Mesendoderm (in vitro differentiated cells): ENCODE measurements at regions not wholly inside any gene's neighbourhood (a gene's known extent, or its start where the extent isn't known, plus 50 kb on each side); places are given as distances from the start of the nearest gene placed in this dataset.

Source experiments
- DNase-seq: peaks from one replicate; pipeline ENCODE4 v3.0.0; 2013
- H2AK5ac ChIP-seq: 2 replicates; pipeline ENCODE4 v1.6.1; 2013; ENCODE audit warnings: low read length, inconsistent platforms
- H2BK120ac ChIP-seq: 2 replicates; pipeline ENCODE4 v1.6.1; 2013; ENCODE audit warnings: low read depth, mild to moderate bottlenecking, low read length, moderate library complexity, mixed read lengths
- H2BK15ac ChIP-seq: replicated peaks from 2 replicates; pipeline ENCODE4 v1.6.1; 2013; ENCODE audit warnings: low read depth, mild to moderate bottlenecking, moderate library complexity
- H2BK5ac ChIP-seq: 2 replicates; pipeline ENCODE4 v1.6.1; 2013; ENCODE audit warnings: low read length, inconsistent platforms
- H3K18ac ChIP-seq: 2 replicates; pipeline ENCODE4 v1.6.1; 2013; ENCODE audit warnings: mild to moderate bottlenecking, low read length, mixed read lengths
- H3K23ac ChIP-seq: one replicate; pipeline ENCODE4 v1.6.1; 2013; ENCODE audit warnings: low read length
- H3K27ac ChIP-seq: 2 replicates; pipeline ENCODE4 v1.5.1; 2013; ENCODE audit warnings: low read depth, mild to moderate bottlenecking, inconsistent platforms, low read length, moderate library complexity
- H3K27me3 ChIP-seq: 2 replicates; pipeline ENCODE4 v1.6.1; 2013; ENCODE audit warnings: low read length, control low read depth, mild to moderate bottlenecking, inconsistent platforms; ENCODE audit not compliant: insufficient read depth, poor library complexity
- H3K36me3 ChIP-seq: 2 replicates; pipeline ENCODE4 v1.6.1; 2013; ENCODE audit warnings: low read length, inconsistent platforms; ENCODE audit not compliant: control insufficient read depth, insufficient read depth
- H3K4ac ChIP-seq: one replicate; pipeline ENCODE4 v1.6.1; 2013; ENCODE audit warnings: low read depth, mild to moderate bottlenecking, low read length, moderate library complexity
- H3K4me1 ChIP-seq: 2 replicates; pipeline ENCODE4 v1.6.1; 2013; ENCODE audit warnings: low read depth, low read length, inconsistent platforms; ENCODE audit not compliant: control insufficient read depth
- H3K4me2 ChIP-seq: 2 replicates; pipeline ENCODE4 v1.6.1; 2013; ENCODE audit warnings: low read length
- H3K4me3 ChIP-seq: 2 replicates; pipeline ENCODE4 v1.5.1; 2013; ENCODE audit warnings: mild to moderate bottlenecking, low read length
- H3K56ac ChIP-seq: one replicate; pipeline ENCODE4 v1.6.1; 2013; ENCODE audit warnings: low read length
- H3K79me1 ChIP-seq: 2 replicates; pipeline ENCODE4 v1.6.1; 2013; ENCODE audit warnings: low read length, inconsistent platforms
- H3K79me2 ChIP-seq: 2 replicates; pipeline ENCODE4 v1.6.1; 2013; ENCODE audit warnings: mild to moderate bottlenecking, low read length; ENCODE audit not compliant: control insufficient read depth, insufficient read depth
- H3K9ac ChIP-seq: 2 replicates; pipeline ENCODE4 v1.6.1; 2013; ENCODE audit warnings: low read length, inconsistent platforms
- H4K5ac ChIP-seq: one replicate; pipeline ENCODE4 v1.6.1; 2013; ENCODE audit warnings: low read length
- H4K8ac ChIP-seq: one replicate; pipeline ENCODE4 v1.6.1; 2013; ENCODE audit warnings: low read depth, mild to moderate bottlenecking, control low read depth, low read length, moderate library complexity
- WGBS: extraction: QIAGEN DNeasy Blood & Tissue Kit; methylation state at CpG from one replicate; pipeline ENCODE4 v1.1.7; 2013; ENCODE audit warnings: low lambda C conversion rate, missing lambda C conversion rate; ENCODE audit not compliant: insufficient coverage; ENCODE audit errors: extremely low coverage; 5-methylcytosine and 5-hydroxymethylcytosine counted together

DNA sequence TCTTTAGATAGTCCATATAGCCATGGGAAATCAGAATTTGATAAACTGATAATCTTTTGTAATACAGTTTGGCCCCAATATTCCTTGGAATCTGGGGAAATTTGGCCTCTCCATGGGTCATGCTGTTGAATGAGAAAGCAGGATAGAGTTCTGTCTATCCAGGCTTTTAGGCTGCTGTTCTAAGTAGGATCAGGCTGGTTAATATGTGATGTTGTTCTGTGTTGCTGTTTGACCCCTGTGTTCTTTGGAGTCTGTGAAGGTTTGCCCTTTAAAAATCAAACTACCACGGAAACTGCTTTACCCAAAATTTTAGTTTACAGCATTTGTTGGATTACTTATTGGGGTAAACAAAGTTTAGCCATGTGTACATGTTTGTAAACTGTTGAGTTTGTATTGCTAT, 114.5 kb downstream of the ZNF330 start:
- Histone ChIP-seq H3K4me1 (no peaks in the 10 kb centered on the region), H2BK15ac (no peak overlapping the region), H3K4ac (no peak overlapping the region), H3K36me3 (no peaks in the 10 kb centered on the region), H3K27ac (no peak overlapping the region), H3K4me2 (no peak overlapping the region), H2BK120ac (no peak overlapping the region), H2AK5ac (no peak overlapping the region), H2BK5ac (no peak overlapping the region), H3K4me3 (no peak overlapping the region), H3K56ac (no peak overlapping the region), H3K79me1 (no peaks in the 10 kb centered on the region), H4K8ac (no peak overlapping the region), H3K9ac (no peak overlapping the region), H3K27me3 (no peaks in the 10 kb centered on the region), H3K23ac (no peak overlapping the region), H3K18ac (no peak overlapping the region), H4K5ac (no peak overlapping the region), H3K79me2 (no peaks in the 10 kb centered on the region)
- no peak for DNase-seq
- no CpG with 5 or more reads among the region's 1 CpG for WGBS

DNA sequence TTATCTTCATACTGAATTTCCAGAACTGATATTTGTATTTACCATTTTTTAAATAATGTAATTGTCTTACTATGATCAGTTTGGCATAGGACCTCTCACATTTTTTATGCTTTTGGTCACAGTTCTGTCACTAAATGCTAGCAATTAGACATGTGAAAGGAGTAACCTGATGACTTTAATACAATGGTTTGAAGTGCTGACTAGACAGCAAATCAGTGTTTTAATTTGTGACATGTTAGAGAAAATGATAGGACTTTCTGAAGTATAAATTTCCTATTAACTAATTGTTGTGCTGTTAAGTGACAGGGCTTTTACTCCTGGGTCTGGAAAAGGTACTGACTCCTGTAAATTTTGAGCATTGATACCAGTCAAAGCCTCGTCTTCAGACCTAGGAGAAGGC, 117.5 kb downstream of the ZNF330 start:
- H4K8ac ChIP-seq, result no peak overlapping the region

DNA sequence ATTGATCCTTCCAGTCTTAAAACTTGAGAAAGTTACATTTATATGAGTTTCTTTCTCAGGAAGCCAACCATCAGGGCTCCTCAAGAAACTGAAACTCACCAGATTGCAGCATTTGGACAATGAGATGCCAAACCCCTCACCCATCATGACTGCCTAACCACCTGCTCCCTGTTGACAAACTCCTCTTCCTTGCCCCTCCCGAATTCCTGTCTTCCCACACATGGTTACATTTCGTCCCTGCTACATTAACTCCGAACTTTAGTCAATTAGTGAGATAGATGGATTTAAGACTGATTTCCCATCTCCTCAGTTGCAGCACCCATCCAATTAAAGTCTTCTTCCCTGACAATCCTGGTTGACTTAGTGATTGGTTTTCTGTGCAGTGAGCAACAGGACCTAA, 118.7 kb downstream of the ZNF330 start:
- H2BK120ac ChIP-seq, result no peak overlapping the region
- WGBS, result no CpG with 5 or more reads among the region's 3 CpGs
- no peak overlapping the region for H2BK15ac ChIP-seq
- H3K23ac ChIP-seq, result no peak overlapping the region
- no peaks in the 10 kb centered on the region for H3K27me3 ChIP-seq
- no peak for DNase-seq
- no peaks in the 10 kb centered on the region for H3K79me1 ChIP-seq
- no peak overlapping the region for H3K27ac ChIP-seq
- no peaks in the 10 kb centered on the region for H3K79me2 ChIP-seq
- no peak overlapping the region for H4K8ac ChIP-seq
- H3K4me2 ChIP-seq, result no peak overlapping the region
- no peak overlapping the region for H3K9ac ChIP-seq
- no peak overlapping the region for H3K4me3 ChIP-seq
- no peak overlapping the region for H3K18ac ChIP-seq
- H3K4me1 ChIP-seq, result no peaks in the 10 kb centered on the region
- H3K4ac ChIP-seq, result no peak overlapping the region
- no peak overlapping the region for H4K5ac ChIP-seq
- H3K36me3 ChIP-seq, result no peaks in the 10 kb centered on the region
- no peak overlapping the region for H3K56ac ChIP-seq
- no peak overlapping the region for H2AK5ac ChIP-seq
- H2BK5ac ChIP-seq, result no peak overlapping the region

More for the DNA sequence above, 117.5 kb downstream of the ZNF330 start:
- Histone ChIP-seq H2AK5ac (no peak overlapping the region), H3K4me1 (no peaks in the 10 kb centered on the region), H3K18ac (no peak overlapping the region), H3K4me3 (no peak overlapping the region), H4K5ac (no peak overlapping the region), H3K36me3 (no peaks in the 10 kb centered on the region), H3K4me2 (no peak overlapping the region), H3K79me1 (no peaks in the 10 kb centered on the region), H2BK15ac (no peak overlapping the region), H2BK120ac (no peak overlapping the region), H3K9ac (no peak overlapping the region), H3K56ac (no peak overlapping the region), H3K4ac (no peak overlapping the region), H3K27me3 (no peaks in the 10 kb centered on the region), H2BK5ac (no peak overlapping the region), H3K23ac (no peak overlapping the region), H3K27ac (no peak overlapping the region), H3K79me2 (no peaks in the 10 kb centered on the region)
- no peak for DNase-seq
- no CpG with 5 or more reads among the region's 1 CpG for WGBS

DNA sequence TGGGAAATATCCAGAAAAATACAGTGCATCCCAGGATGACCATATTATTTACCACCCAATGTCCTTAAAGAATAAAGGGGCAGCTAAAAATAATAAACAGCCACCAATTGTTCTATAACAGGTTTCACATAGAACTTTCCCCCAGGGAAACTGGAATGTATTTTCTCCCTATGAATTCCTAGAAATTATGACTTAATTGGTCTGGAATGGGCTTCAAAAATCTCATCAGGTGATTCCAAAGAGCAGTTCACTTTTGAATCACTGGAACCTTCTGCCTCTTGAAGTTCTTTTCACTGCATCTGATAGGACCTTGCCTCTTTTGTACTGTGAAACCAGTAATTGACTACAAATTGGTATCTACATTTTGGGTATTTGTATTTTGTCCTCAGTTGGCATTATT, 119.3 kb downstream of the ZNF330 start:
- H2BK15ac ChIP-seq, result no peak overlapping the region
- H3K36me3 ChIP-seq, result no peaks in the 10 kb centered on the region
- no peak overlapping the region for H2AK5ac ChIP-seq
- H3K79me2 ChIP-seq, result no peaks in the 10 kb centered on the region
- H2BK120ac ChIP-seq, result no peak overlapping the region
- no peak overlapping the region for H4K5ac ChIP-seq
- no peak overlapping the region for H3K9ac ChIP-seq
- H3K56ac ChIP-seq, result no peak overlapping the region
- H3K4me2 ChIP-seq, result no peak overlapping the region
- H3K4me3 ChIP-seq, result no peak overlapping the region
- H3K23ac ChIP-seq, result no peak overlapping the region
- no peak for DNase-seq
- H2BK5ac ChIP-seq, result no peak overlapping the region
- H3K79me1 ChIP-seq, result no peaks in the 10 kb centered on the region
- no peaks in the 10 kb centered on the region for H3K27me3 ChIP-seq
- H3K4ac ChIP-seq, result no peak overlapping the region
- no peaks in the 10 kb centered on the region for H3K4me1 ChIP-seq
- H3K27ac ChIP-seq, result no peak overlapping the region
- no peak overlapping the region for H3K18ac ChIP-seq
- no peak overlapping the region for H4K8ac ChIP-seq

DNA sequence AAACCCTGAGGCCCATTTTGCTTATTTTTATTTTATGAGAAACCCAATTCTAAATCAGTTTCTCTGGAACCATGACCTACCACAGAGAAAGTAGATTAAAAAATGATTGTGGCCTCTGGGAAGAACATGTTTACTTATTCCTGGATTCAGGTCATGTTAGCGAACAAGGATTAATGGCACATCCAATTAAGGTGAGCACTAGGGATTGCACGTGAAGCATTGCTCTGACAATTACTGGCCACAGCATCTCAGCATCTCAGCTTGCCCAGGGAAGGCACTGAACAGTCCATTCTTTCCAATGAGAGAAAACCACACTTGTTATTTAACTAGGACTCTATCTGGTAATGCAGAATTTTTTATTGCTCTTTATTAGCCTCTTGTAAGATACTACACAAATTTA, 119.8 kb downstream of the ZNF330 start:
- Histone ChIP-seq H3K79me2 (no peaks in the 10 kb centered on the region), H3K27me3 (no peaks in the 10 kb centered on the region), H2AK5ac (no peak overlapping the region), H3K4me2 (no peak overlapping the region), H4K5ac (no peak overlapping the region), H3K18ac (no peak overlapping the region), H3K79me1 (no peaks in the 10 kb centered on the region), H3K36me3 (no peaks in the 10 kb centered on the region), H2BK5ac (no peak overlapping the region), H4K8ac (no peak overlapping the region), H2BK15ac (no peak overlapping the region), H3K56ac (no peak overlapping the region), H3K9ac (no peak overlapping the region), H3K4me1 (no peaks in the 10 kb centered on the region), H2BK120ac (no peak overlapping the region), H3K23ac (no peak overlapping the region), H3K27ac (no peak overlapping the region), H3K4me3 (no peak overlapping the region), H3K4ac (no peak overlapping the region)
- DNase-seq, result no peak
- no CpG with 5 or more reads among the region's 2 CpGs for WGBS

DNA sequence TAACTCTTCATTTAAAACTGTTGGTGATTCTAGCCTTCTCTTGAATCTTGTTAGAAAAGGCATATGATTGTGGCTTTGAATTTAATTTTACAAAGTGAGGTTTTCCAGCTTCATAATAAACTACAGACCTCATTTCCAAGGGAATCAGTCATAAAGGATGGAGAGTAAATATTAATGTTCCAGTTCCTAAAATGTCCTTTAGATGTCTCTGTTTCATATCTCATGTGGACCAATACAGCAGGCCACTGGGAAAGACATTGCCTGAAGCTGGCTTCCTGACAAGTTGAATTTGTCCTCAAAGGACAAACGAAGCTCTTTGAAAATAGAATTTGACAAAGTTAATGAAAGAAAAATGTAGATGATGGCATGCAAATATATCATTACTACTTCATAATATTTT, 125.4 kb downstream of the ZNF330 start:
- no peak overlapping the region for H2AK5ac ChIP-seq
- H3K9ac ChIP-seq, result no peak overlapping the region
- H3K18ac ChIP-seq, result no peak overlapping the region
- no peak overlapping the region for H3K4ac ChIP-seq
- no peak overlapping the region for H3K23ac ChIP-seq
- no peaks in the 10 kb centered on the region for H3K79me1 ChIP-seq
- no peak overlapping the region for H4K5ac ChIP-seq
- no peaks in the 10 kb centered on the region for H3K36me3 ChIP-seq
- H3K79me2 ChIP-seq, result no peaks in the 10 kb centered on the region
- peak; percentile 50 for DNase-seq
- H2BK120ac ChIP-seq, result no peak overlapping the region
- H3K56ac ChIP-seq, result no peak overlapping the region
- H3K4me3 ChIP-seq, result no peak overlapping the region
- WGBS, result no CpG with 5 or more reads among the region's 1 CpG
- no peak overlapping the region for H3K4me2 ChIP-seq
- H2BK5ac ChIP-seq, result no peak overlapping the region
- no peak overlapping the region for H3K27ac ChIP-seq
- no peak overlapping the region for H4K8ac ChIP-seq
- no peaks in the 10 kb centered on the region for H3K27me3 ChIP-seq
- H3K4me1 ChIP-seq, result peaks cover 3% of the 10 kb centered on the region
- no peak overlapping the region for H2BK15ac ChIP-seq
